NCI-H187 (cell line): ENCODE measurements at regions not wholly inside any gene's neighbourhood (a gene's known extent, or its start where the extent isn't known, plus 50 kb on each side); places are given as distances from the start of the nearest gene placed in this dataset.
"Not testable (repeated sequence)": the region's sequence is repeated elsewhere in the genome, so short reads cannot be mapped to it uniquely, and the experiment has no call there.

Experiments used
- DNase-seq, 2 experiments: peaks; one replicate each; lab custom pipeline; 2025; lab: John Stamatoyannopoulos, UW

GRCh38 chr9:25731895-25732794, 53.9 kb upstream of the TUSC1 start:
- not testable (repeated sequence) for DNase-seq
